ENCODE measurements at regions not wholly inside any gene's neighbourhood (a gene's known extent, or its start where the extent isn't known, plus 50 kb on each side); places are given as distances from the start of the nearest gene placed in this dataset.

DNA sequence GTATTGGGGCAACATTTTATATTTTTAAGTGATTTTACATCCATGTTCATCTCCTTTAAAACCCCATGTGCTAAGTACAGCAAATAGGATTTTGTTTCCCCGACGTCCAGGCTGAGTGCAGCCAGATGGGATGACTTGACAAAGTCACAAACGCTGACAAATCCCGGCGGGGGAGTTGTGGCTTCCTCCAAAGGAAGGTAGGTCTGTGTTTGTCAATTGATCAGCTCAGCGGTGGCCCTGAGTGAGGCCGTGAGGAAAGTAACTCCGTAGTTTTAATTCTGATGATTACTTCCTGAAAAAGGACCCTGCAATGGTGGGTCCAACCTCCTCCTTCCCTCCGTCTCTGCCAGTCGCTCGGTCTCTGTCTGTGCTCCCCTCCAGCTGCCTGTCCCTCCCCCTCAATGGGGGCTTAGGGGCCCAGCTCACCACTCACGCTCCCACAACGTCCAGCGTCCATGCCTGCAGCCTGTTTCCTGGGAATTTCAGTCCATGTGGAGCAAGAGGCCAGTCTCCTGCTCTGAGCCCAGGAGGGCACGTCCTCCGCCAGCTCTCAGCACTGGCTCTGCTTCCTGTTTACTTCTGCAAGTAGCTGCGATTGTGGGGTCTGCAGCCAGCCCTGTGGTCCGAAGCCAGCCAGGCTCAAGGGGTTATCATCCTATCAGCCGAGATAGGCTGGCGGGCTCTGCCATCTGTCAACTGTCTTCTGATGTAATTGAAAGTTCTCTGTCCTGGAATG is 209.4 kb upstream of the FOXF1 start:
- TF ChIP-seq, protein P1, sequence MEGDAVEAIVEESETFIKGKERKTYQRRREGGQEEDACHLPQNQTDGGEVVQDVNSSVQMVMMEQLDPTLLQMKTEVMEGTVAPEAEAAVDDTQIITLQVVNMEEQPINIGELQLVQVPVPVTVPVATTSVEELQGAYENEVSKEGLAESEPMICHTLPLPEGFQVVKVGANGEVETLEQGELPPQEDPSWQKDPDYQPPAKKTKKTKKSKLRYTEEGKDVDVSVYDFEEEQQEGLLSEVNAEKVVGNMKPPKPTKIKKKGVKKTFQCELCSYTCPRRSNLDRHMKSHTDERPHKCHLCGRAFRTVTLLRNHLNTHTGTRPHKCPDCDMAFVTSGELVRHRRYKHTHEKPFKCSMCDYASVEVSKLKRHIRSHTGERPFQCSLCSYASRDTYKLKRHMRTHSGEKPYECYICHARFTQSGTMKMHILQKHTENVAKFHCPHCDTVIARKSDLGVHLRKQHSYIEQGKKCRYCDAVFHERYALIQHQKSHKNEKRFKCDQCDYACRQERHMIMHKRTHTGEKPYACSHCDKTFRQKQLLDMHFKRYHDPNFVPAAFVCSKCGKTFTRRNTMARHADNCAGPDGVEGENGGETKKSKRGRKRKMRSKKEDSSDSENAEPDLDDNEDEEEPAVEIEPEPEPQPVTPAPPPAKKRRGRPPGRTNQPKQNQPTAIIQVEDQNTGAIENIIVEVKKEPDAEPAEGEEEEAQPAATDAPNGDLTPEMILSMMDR (IDR thresholded peaks at IDR 0.05; ENCODE audit: low read length), result no peak
- TF ChIP-seq EZH2 (optimal IDR thresholded peaks at IDR 0.05; ENCODE audit: low read depth, low read length), result no peak
